A673 (cell line): ENCODE measurements at regions not wholly inside any gene's neighbourhood (a gene's known extent, or its start where the extent isn't known, plus 50 kb on each side); places are given as distances from the start of the nearest gene placed in this dataset.

Experiments used
- BruUV-seq: library from RNA; stranded (reverse); fragments of 400-500 nt; replicated peaks from 2 replicates; lab custom pipeline; 2021; lab: Mats Ljungman, UMichigan
- CTCF ChIA-PET: fragments of 300-600 bp; sonication (Branson Sonifier 250); formaldehyde crosslinking; loops from one replicate; lab custom pipeline; 2022; ENCODE audit warnings: antibody characterized with exemption; lab: Charles Lee
- POLR2A ChIA-PET: fragments of 300-600 bp; sonication (Branson Sonifier 250); formaldehyde crosslinking; loops from one replicate; lab custom pipeline; 2022; ENCODE audit warnings: antibody characterized with exemption; ENCODE audit not compliant: low non-redundant PET; lab: Charles Lee
- DNase-seq: peaks from one replicate; pipeline ENCODE4 v3.0.0-alpha.2; 2015; ENCODE audit warnings: low spot score
- H3K27ac ChIP-seq: fragments of 200-600 bp; sonication (generic); 2 replicates; pipeline ENCODE4 v1.5.1; 2016; ENCODE audit warnings: mixed run types, low read depth, mild to moderate bottlenecking, mixed read lengths, antibody characterized with exemption, low read length; ENCODE audit not compliant: poor library complexity, severe bottlenecking
- H3K27me3 ChIP-seq: fragments of 200-600 bp; sonication (generic); replicated peaks from 2 replicates; pipeline ENCODE4 v1.6.1; 2017; ENCODE audit warnings: mixed run types, low read depth, mild to moderate bottlenecking, mixed read lengths, antibody characterized with exemption, low read length; ENCODE audit not compliant: insufficient read depth, poor library complexity
- H3K36me3 ChIP-seq: fragments of 200-600 bp; sonication (generic); 2 replicates; pipeline ENCODE4 v1.6.1; 2016; ENCODE audit warnings: mixed run types, mild to moderate bottlenecking, mixed read lengths, antibody characterized with exemption, low read length; ENCODE audit not compliant: insufficient read depth, poor library complexity, severe bottlenecking
- H3K4me1 ChIP-seq: fragments of 200-600 bp; sonication (generic); 2 replicates; pipeline ENCODE4 v1.6.1; 2017; ENCODE audit warnings: mixed run types, mild to moderate bottlenecking, mixed read lengths, antibody characterized with exemption, low read length; ENCODE audit not compliant: insufficient read depth, poor library complexity, severe bottlenecking
- H3K4me3 ChIP-seq: fragments of 200-600 bp; sonication (generic); 2 replicates; pipeline ENCODE4 v1.5.1; 2016; ENCODE audit warnings: low read depth, mixed run types, mild to moderate bottlenecking, mixed read lengths, low read length; ENCODE audit not compliant: poor library complexity, severe bottlenecking
- H3K9me3 ChIP-seq: fragments of 200-600 bp; sonication (generic); 2 replicates; pipeline ENCODE4 v1.6.1; 2016; ENCODE audit warnings: mixed run types, low read depth, mild to moderate bottlenecking, mixed read lengths, antibody characterized with exemption, low read length; ENCODE audit not compliant: poor library complexity, severe bottlenecking
- EZH2 ChIP-seq: fragments of 200-600 bp; sonication (generic); IDR thresholded peaks from 2 replicates; pipeline ENCODE4 v1.6.1; 2017; ENCODE audit warnings: borderline replicate concordance, low read depth, mild to moderate bottlenecking, mixed read lengths, antibody characterized with exemption, low read length; ENCODE audit not compliant: poor library complexity, severe bottlenecking
- intact Hi-C: fragments of 100-400 bp; cut with micrococcal nuclease; formaldehyde crosslinking; loops from one replicate; pipeline ENCODE4 v1.10.0; 2022; ENCODE audit not compliant: unreplicated experiment
- TF ChIP-seq, protein P1 (sequence below): fragments of 300-800, 200-600 bp; sonication (generic); conservative IDR thresholded peaks from 2 replicates; pipeline ENCODE4 v1.5.1; 2017; ENCODE audit warnings: low read depth, mild to moderate bottlenecking, antibody characterized with exemption, low read length, moderate library complexity, mixed read lengths

GRCh38 chr7:93778384-93778783 is 112.2 kb downstream of the TFPI2 start:
- intact Hi-C loops = no loop called here

GRCh38 chr7:93773446-93773845 is 117.1 kb downstream of the TFPI2 start:
- Histone ChIP-seq H3K4me1 (no peaks in the 10 kb centered on the region), H3K27ac (no peak overlapping the region), H3K4me3 (no peak overlapping the region), H3K27me3 (peaks cover 14% of the 10 kb centered on the region), H3K9me3 (no peaks in the 10 kb centered on the region), H3K36me3 (no peaks in the 10 kb centered on the region)
- intact Hi-C loops = no loop called here
- TF ChIP-seq, protein P1, sequence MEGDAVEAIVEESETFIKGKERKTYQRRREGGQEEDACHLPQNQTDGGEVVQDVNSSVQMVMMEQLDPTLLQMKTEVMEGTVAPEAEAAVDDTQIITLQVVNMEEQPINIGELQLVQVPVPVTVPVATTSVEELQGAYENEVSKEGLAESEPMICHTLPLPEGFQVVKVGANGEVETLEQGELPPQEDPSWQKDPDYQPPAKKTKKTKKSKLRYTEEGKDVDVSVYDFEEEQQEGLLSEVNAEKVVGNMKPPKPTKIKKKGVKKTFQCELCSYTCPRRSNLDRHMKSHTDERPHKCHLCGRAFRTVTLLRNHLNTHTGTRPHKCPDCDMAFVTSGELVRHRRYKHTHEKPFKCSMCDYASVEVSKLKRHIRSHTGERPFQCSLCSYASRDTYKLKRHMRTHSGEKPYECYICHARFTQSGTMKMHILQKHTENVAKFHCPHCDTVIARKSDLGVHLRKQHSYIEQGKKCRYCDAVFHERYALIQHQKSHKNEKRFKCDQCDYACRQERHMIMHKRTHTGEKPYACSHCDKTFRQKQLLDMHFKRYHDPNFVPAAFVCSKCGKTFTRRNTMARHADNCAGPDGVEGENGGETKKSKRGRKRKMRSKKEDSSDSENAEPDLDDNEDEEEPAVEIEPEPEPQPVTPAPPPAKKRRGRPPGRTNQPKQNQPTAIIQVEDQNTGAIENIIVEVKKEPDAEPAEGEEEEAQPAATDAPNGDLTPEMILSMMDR = no peak
- no peak for TF ChIP-seq EZH2
- POLR2A ChIA-PET = no interaction called here
- DNase-seq = no peak
- BruUV-seq = no TSS peak
- CTCF ChIA-PET = no interaction called here

More at GRCh38 chr7:93778384-93778783, 112.2 kb downstream of the TFPI2 start:
- Histone ChIP-seq H3K27me3 (peaks cover 24% of the 10 kb centered on the region), H3K9me3 (no peaks in the 10 kb centered on the region), H3K27ac (no peak overlapping the region), H3K36me3 (no peaks in the 10 kb centered on the region), H3K4me3 (no peak overlapping the region), H3K4me1 (no peaks in the 10 kb centered on the region)
- ChIA-PET CTCF (no interaction called here), POLR2A (no interaction called here)
- DNase-seq = no peak
- BruUV-seq = no TSS peak
- TF ChIP-seq EZH2 = no peak
- TF ChIP-seq, protein P1 = no peak

GRCh38 chr7:93765475-93765874 is 125.1 kb downstream of the TFPI2 start:
- DNase-seq = no peak
- Histone ChIP-seq H3K4me3 (no peak overlapping the region), H3K4me1 (no peaks in the 10 kb centered on the region), H3K27me3 (no peaks in the 10 kb centered on the region), H3K36me3 (no peaks in the 10 kb centered on the region), H3K9me3 (no peaks in the 10 kb centered on the region), H3K27ac (no peak overlapping the region)
- POLR2A ChIA-PET = no interaction called here
- no peak for TF ChIP-seq EZH2
- TF ChIP-seq, protein P1 = no peak
- intact Hi-C loops = no loop called here
- CTCF ChIA-PET = no interaction called here
- no TSS peak for BruUV-seq
